HCT116 (cell line): ENCODE measurements at regions not wholly inside any gene's neighbourhood (a gene's known extent, or its start where the extent isn't known, plus 50 kb on each side); places are given as distances from the start of the nearest gene placed in this dataset.

Experiments used
- ATAC-seq: fragments of 200-7000 bp; cut with Tn5 transposase; 2 replicates; pipeline ENCODE4 v1.9.1; 2020; ENCODE audit warnings: mild to moderate bottlenecking, moderate library complexity
- BruUV-seq: library from RNA; stranded (reverse); fragments of 400-500 nt; replicated peaks from 2 replicates; lab custom pipeline; 2021; lab: Mats Ljungman, UMichigan
- CTCF ChIA-PET: fragments of 300-600 bp; sonication (Branson Sonifier 250); formaldehyde crosslinking; loops from one replicate; lab custom pipeline; 2021; ENCODE audit warnings: antibody characterized with exemption; lab: Charles Lee
- POLR2A ChIA-PET: fragments of 300-600, 350-600 bp; sonication (Branson Sonifier 250); formaldehyde crosslinking; loops from one replicate; lab custom pipeline; 2021; ENCODE audit warnings: antibody characterized with exemption; lab: Charles Lee
- RAD21 ChIA-PET, 2 experiments: fragments of 300-600 bp; sonication (Branson Sonifier 250); formaldehyde crosslinking; loops; one replicate each; lab custom pipeline; 2023; ENCODE audit warnings: low total read pairs in 2 of 2; ENCODE audit not compliant: uncharacterized antibody in 2 of 2, unreplicated experiment in 2 of 2, low non-redundant PET in 1 of 2; lab: Charles Lee
- DNase-seq: peaks from one replicate; pipeline ENCODE4 v3.0.0-alpha.2; 2010; ENCODE audit warnings: low read depth, low spot score
- H2AFZ ChIP-seq: fragments of 200-600 bp; shearing (Covaris generic), sonication (generic); 2 replicates; pipeline ENCODE4 v1.6.1; 2017; ENCODE audit warnings: low read depth, mixed run types, mixed read lengths, antibody characterized with exemption, low read length; ENCODE audit not compliant: poor library complexity, severe bottlenecking
- H3K27ac ChIP-seq: 2 replicates; pipeline ENCODE4 v1.5.1; 2012; ENCODE audit warnings: low read depth, low read length
- H3K27me3 ChIP-seq: fragments of 200-600 bp; sonication (generic); 2 replicates; pipeline ENCODE4 v1.6.1; 2016; ENCODE audit warnings: mixed run types, low read length, mixed read lengths; ENCODE audit not compliant: insufficient read depth
- H3K36me3 ChIP-seq, 2 experiments: fragments of 200-500 bp in 1 of 2; fragments of 200-600 bp in 1 of 2; sonication (Bioruptor generic) in 1 of 2; sonication (generic) in 1 of 2; 2 replicates each; pipeline versions ENCODE4 v1.5.1 to v1.6.1; 2014 to 2016; ENCODE audit warnings: low read length in 2 of 2, inconsistent platforms in 1 of 2, mixed read lengths in 1 of 2, mixed run types in 1 of 2; ENCODE audit not compliant: insufficient read depth in 2 of 2, control insufficient read depth in 1 of 2
- H3K4me1 ChIP-seq, 2 experiments: fragments of 200-600 bp in 1 of 2; sonication (generic) in 1 of 2; 2 replicates each; pipeline versions ENCODE4 v1.5.1 to v1.6.1; 2012 to 2017; ENCODE audit warnings: low read length in 2 of 2, inconsistent platforms in 1 of 2, mild to moderate bottlenecking in 1 of 2, mixed read lengths in 1 of 2, mixed run types in 1 of 2, moderate library complexity in 1 of 2; ENCODE audit not compliant: insufficient read depth in 2 of 2, control insufficient read depth in 1 of 2
- H3K4me2 ChIP-seq: fragments of 200-600 bp; sonication (generic); 2 replicates; pipeline ENCODE4 v1.6.1; 2017; ENCODE audit warnings: mixed run types, low read length, mixed read lengths
- H3K4me3 ChIP-seq, 2 experiments: fragments of 200-600 bp in 1 of 2; sonication (generic) in 1 of 2; replicated peaks in 1 of 2; 2 replicates each; pipeline ENCODE4 v1.5.1; 2011 to 2016; ENCODE audit warnings: low read length in 2 of 2, control low read depth in 1 of 2, low read depth in 1 of 2, mild to moderate bottlenecking in 1 of 2, mixed read lengths in 1 of 2, mixed run types in 1 of 2
- H3K79me2 ChIP-seq: fragments of 200-600 bp; sonication (generic); 2 replicates; pipeline ENCODE4 v1.6.1; 2017; ENCODE audit warnings: mild to moderate bottlenecking, mixed run types, low read length, moderate library complexity, mixed read lengths; ENCODE audit not compliant: insufficient read depth
- H3K9ac ChIP-seq: fragments of 200-600 bp; sonication (generic); 2 replicates; pipeline ENCODE4 v1.6.1; 2016; ENCODE audit warnings: low read length, mixed read lengths
- H3K9me2 ChIP-seq: fragments of 200-600 bp; sonication (generic), shearing (Covaris generic); 2 replicates; pipeline ENCODE4 v1.6.1; 2017; ENCODE audit warnings: mixed run types, mild to moderate bottlenecking, moderate library complexity; ENCODE audit not compliant: insufficient read depth
- H3K9me3 ChIP-seq, 2 experiments: fragments of 200-500 bp in 1 of 2; fragments of 200-600 bp in 1 of 2; sonication (Bioruptor generic) in 1 of 2; sonication (generic) in 1 of 2; 2 replicates each; pipeline ENCODE4 v1.6.1; 2014 to 2017; ENCODE audit warnings: low read length in 2 of 2, mixed read lengths in 2 of 2, inconsistent platforms in 1 of 2, low read depth in 1 of 2, mild to moderate bottlenecking in 1 of 2, mixed run types in 1 of 2, moderate library complexity in 1 of 2; ENCODE audit not compliant: control insufficient read depth in 1 of 2, insufficient read depth in 1 of 2
- H4K20me1 ChIP-seq: fragments of 200-600 bp; sonication (generic), shearing (Covaris generic); 2 replicates; pipeline ENCODE4 v1.6.1; 2017; ENCODE audit warnings: mixed run types, mild to moderate bottlenecking, moderate library complexity; ENCODE audit not compliant: insufficient read depth
- CBX3 ChIP-seq: IDR thresholded peaks from 2 replicates; pipeline ENCODE4 v1.6.1; 2012; ENCODE audit warnings: low read depth
- CEBPB ChIP-seq: IDR thresholded peaks from 2 replicates; pipeline ENCODE4 v1.6.1; 2012; ENCODE audit warnings: low read depth
- EGR1 ChIP-seq: IDR thresholded peaks from 2 replicates; pipeline ENCODE4 v1.6.1; 2012; ENCODE audit warnings: low read depth
- EZH2 ChIP-seq: fragments of 200-600 bp; sonication (generic); IDR thresholded peaks from 2 replicates; pipeline ENCODE4 v1.6.1; 2017; ENCODE audit warnings: antibody characterized with exemption, mixed run types
- POLR2A ChIP-seq: IDR thresholded peaks from 2 replicates; pipeline ENCODE4 v1.7.0; 2011; ENCODE audit warnings: borderline replicate concordance; ENCODE audit not compliant: insufficient read depth, insufficient read length; ENCODE audit errors: extremely low read depth
- RAD21 ChIP-seq: IDR thresholded peaks from 2 replicates; pipeline ENCODE4 v1.6.1; 2012; ENCODE audit warnings: low read depth, mild to moderate bottlenecking
- SP1 ChIP-seq: IDR thresholded peaks from 2 replicates; pipeline ENCODE4 v1.6.1; 2012; ENCODE audit warnings: low read depth
- YY1 ChIP-seq: IDR thresholded peaks from 2 replicates; pipeline ENCODE4 v1.6.1; 2011; ENCODE audit warnings: low read length, low read depth, moderate library complexity, mild to moderate bottlenecking; ENCODE audit not compliant: insufficient replicate concordance; ENCODE audit errors: extremely low read depth
- ZFX ChIP-seq: fragments of 450-650 bp; IDR thresholded peaks from 2 replicates; pipeline ENCODE4 v1.6.1; 2017
- ZNF274 ChIP-seq: fragments of 200-500 bp; sonication (Bioruptor generic); IDR thresholded peaks from 2 replicates; pipeline ENCODE4 v1.6.1; 2014; ENCODE audit warnings: mild to moderate bottlenecking, low read depth, low read length, inconsistent platforms
- intact Hi-C: fragments of 100-400 bp; cut with micrococcal nuclease; formaldehyde crosslinking; loops from 2 replicates; pipeline ENCODE4 v1.10.0; 2022
- TF ChIP-seq, protein P1 (sequence below): IDR thresholded peaks from 2 replicates; pipeline ENCODE4 v1.6.1; 2012; ENCODE audit warnings: low read depth
- TF ChIP-seq, protein P2 (sequence below), 3 experiments: fragments of 200-600 bp in 1 of 3; sonication (generic) in 1 of 3; IDR thresholded peaks in 2 of 3; conservative IDR thresholded peaks in 1 of 3; 2 replicates each; pipeline ENCODE4 v1.5.1; 2012 to 2017; ENCODE audit warnings: low read depth in 2 of 3, low read length in 2 of 3, antibody characterized with exemption in 1 of 3, borderline replicate concordance in 1 of 3, control low read depth in 1 of 3, mild to moderate bottlenecking in 1 of 3, mixed read lengths in 1 of 3, mixed run types in 1 of 3, moderate library complexity in 1 of 3; ENCODE audit not compliant: insufficient read depth in 1 of 3

DNA sequence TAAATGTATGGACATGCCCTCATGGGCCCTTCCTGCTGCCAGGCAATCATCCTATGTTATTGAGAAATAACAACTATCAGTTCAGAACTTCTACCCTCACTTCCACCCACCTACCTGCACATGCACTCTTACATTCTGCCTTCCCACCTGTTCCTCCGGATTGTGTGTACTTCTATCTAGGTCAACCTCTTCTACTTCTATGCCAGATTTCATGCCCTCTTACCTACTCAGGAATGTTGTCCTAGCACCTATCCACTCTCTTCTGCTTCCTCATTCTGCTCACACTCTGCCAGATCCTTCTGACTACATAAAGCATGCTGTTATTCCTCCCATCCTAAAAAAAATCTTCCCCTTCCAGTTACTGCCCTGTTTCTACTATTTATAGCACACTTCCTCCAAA lies 333.5 kb downstream of the IRS1 start:
- POLR2A ChIA-PET: no interaction called here
- BruUV-seq: no TSS peak

DNA sequence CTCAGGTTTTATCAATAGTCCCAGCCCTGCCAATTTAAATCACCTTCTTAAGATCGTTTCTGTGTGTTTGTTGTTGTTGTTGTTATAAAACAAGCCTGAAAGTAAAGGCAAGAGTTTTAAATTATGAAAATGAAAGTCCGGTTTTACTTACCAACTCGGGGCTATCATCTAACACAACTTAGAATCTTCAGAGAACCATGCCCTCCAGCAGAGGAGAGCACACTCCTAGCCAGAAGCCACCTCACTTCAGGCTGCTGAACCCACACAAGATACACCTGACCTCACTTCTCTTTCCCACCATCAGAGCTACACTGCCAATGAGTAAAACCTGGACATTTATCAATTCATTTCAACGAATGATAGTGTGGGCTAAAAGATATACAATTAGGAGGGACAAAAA lies 335.2 kb downstream of the IRS1 start:
- Histone ChIP-seq H4K20me1 (no peaks in the 10 kb centered on the region), H2AFZ (no peak overlapping the region), H3K27me3 (no peaks in the 10 kb centered on the region), H3K9me2 (no peaks in the 10 kb centered on the region), H3K36me3 (0 out of 4 replicates have a peak, but pooled peaks cover 0 to 8% of the 10 kb centered on the region in 2 experiments), H3K4me2 (no peak overlapping the region), H3K9ac (no peak overlapping the region), H3K4me3 (no peak overlapping the region), H3K79me2 (no peaks in the 10 kb centered on the region), H3K9me3 (peaks cover 0 to 6% of the 10 kb centered on the region in 2 experiments; a peak in 1 of 4 replicates), H3K4me1 (peaks cover 9 to 15% of the 10 kb centered on the region in 2 experiments; a peak in 2 of 4 replicates), H3K27ac (no peak overlapping the region)
- TF ChIP-seq POLR2A (no peak), RAD21 (no peak), CEBPB (no peak), EZH2 (no peak), SP1 (no peak), CBX3 (no peak), ZNF274 (no peak)
- TF ChIP-seq, protein P1, sequence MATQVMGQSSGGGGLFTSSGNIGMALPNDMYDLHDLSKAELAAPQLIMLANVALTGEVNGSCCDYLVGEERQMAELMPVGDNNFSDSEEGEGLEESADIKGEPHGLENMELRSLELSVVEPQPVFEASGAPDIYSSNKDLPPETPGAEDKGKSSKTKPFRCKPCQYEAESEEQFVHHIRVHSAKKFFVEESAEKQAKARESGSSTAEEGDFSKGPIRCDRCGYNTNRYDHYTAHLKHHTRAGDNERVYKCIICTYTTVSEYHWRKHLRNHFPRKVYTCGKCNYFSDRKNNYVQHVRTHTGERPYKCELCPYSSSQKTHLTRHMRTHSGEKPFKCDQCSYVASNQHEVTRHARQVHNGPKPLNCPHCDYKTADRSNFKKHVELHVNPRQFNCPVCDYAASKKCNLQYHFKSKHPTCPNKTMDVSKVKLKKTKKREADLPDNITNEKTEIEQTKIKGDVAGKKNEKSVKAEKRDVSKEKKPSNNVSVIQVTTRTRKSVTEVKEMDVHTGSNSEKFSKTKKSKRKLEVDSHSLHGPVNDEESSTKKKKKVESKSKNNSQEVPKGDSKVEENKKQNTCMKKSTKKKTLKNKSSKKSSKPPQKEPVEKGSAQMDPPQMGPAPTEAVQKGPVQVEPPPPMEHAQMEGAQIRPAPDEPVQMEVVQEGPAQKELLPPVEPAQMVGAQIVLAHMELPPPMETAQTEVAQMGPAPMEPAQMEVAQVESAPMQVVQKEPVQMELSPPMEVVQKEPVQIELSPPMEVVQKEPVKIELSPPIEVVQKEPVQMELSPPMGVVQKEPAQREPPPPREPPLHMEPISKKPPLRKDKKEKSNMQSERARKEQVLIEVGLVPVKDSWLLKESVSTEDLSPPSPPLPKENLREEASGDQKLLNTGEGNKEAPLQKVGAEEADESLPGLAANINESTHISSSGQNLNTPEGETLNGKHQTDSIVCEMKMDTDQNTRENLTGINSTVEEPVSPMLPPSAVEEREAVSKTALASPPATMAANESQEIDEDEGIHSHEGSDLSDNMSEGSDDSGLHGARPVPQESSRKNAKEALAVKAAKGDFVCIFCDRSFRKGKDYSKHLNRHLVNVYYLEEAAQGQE: no peak
- TF ChIP-seq, protein P2, sequence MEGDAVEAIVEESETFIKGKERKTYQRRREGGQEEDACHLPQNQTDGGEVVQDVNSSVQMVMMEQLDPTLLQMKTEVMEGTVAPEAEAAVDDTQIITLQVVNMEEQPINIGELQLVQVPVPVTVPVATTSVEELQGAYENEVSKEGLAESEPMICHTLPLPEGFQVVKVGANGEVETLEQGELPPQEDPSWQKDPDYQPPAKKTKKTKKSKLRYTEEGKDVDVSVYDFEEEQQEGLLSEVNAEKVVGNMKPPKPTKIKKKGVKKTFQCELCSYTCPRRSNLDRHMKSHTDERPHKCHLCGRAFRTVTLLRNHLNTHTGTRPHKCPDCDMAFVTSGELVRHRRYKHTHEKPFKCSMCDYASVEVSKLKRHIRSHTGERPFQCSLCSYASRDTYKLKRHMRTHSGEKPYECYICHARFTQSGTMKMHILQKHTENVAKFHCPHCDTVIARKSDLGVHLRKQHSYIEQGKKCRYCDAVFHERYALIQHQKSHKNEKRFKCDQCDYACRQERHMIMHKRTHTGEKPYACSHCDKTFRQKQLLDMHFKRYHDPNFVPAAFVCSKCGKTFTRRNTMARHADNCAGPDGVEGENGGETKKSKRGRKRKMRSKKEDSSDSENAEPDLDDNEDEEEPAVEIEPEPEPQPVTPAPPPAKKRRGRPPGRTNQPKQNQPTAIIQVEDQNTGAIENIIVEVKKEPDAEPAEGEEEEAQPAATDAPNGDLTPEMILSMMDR (IDR thresholded peaks at IDR 0.05 in 2 of 3, conservative IDR thresholded peaks at IDR 0.05 in 1 of 3; ENCODE audit: borderline replicate concordance in 1 of 3, insufficient read depth in 1 of 3, low read depth in 2 of 3, low read length in 2 of 3): no peak
- DNase-seq: no peak
- POLR2A ChIA-PET: no interaction called here
- CTCF ChIA-PET: no interaction called here
- no TSS peak for BruUV-seq
- RAD21 ChIA-PET: no interaction called here
- no peak for ATAC-seq
- intact Hi-C loops: no loop called here

More for the DNA sequence above, 333.5 kb downstream of the IRS1 start:
- no peaks in the 10 kb centered on the region for H4K20me1 ChIP-seq
- CTCF ChIA-PET: no interaction called here
- peak overlapping the region; percentile 28; the same call in 1 of the 2 replicates for H3K27ac ChIP-seq
- intact Hi-C loops: no loop called here
- H3K9me2 ChIP-seq: no peaks in the 10 kb centered on the region
- RAD21 ChIA-PET: no interaction called here
- H3K27me3 ChIP-seq: no peaks in the 10 kb centered on the region
- H3K9me3 ChIP-seq: peaks cover 0 to 6% of the 10 kb centered on the region in 2 experiments; a peak in 1 of 4 replicates
- no peaks in the 10 kb centered on the region for H3K79me2 ChIP-seq
- H3K4me3 ChIP-seq: no peak overlapping the region
- H3K36me3 ChIP-seq: 0 out of 4 replicates have a peak, but pooled peaks cover 0 to 8% of the 10 kb centered on the region in 2 experiments
- no peak overlapping the region for H2AFZ ChIP-seq
- no peak overlapping the region for H3K9ac ChIP-seq
- no peak for ATAC-seq
- TF ChIP-seq EZH2 (no peak), YY1 (no peak), ZFX (no peak), EGR1 (no peak)
- no peak for DNase-seq
- no peak overlapping the region for H3K4me2 ChIP-seq
- peaks cover 9 to 15% of the 10 kb centered on the region in 2 experiments; a peak in 2 of 4 replicates for H3K4me1 ChIP-seq
